ENCODE measurements at regions not wholly inside any gene's neighbourhood (a gene's known extent, or its start where the extent isn't known, plus 50 kb on each side); places are given as distances from the start of the nearest gene placed in this dataset.

DNA sequence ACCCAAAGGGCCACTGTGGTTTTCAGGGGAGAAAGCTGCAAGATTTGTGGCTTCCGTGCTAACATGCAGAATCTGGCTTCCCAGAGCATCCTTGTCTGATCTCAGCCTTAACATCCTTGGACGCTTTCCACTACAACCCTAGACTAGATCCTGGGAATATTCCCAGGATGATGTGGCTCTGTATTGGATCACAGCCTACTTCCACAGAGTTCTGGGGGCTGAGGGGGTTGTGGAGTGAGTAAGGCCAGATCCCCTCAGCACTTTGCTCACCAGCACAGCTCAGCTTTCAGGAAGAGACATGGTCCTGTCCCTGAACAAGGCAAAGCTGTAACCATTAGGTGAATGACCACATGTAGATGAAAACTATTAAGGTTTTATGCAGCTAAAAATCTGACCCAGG, 241.3 kb upstream of the MYO3A start:
- no peaks in the 10 kb centered on the region for H3K36me3 ChIP-seq (ENCODE audit: low read depth)
- TF ChIP-seq, protein P1, sequence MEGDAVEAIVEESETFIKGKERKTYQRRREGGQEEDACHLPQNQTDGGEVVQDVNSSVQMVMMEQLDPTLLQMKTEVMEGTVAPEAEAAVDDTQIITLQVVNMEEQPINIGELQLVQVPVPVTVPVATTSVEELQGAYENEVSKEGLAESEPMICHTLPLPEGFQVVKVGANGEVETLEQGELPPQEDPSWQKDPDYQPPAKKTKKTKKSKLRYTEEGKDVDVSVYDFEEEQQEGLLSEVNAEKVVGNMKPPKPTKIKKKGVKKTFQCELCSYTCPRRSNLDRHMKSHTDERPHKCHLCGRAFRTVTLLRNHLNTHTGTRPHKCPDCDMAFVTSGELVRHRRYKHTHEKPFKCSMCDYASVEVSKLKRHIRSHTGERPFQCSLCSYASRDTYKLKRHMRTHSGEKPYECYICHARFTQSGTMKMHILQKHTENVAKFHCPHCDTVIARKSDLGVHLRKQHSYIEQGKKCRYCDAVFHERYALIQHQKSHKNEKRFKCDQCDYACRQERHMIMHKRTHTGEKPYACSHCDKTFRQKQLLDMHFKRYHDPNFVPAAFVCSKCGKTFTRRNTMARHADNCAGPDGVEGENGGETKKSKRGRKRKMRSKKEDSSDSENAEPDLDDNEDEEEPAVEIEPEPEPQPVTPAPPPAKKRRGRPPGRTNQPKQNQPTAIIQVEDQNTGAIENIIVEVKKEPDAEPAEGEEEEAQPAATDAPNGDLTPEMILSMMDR (IDR thresholded peaks at IDR 0.05; ENCODE audit: poor library complexity, severe bottlenecking): no peak
- DNase-seq (ENCODE audit: low spot score) (no peak), ATAC-seq (ENCODE audit: low read depth) (no peak)
- no peaks in the 10 kb centered on the region for H3K27me3 ChIP-seq (ENCODE audit: insufficient read depth, poor library complexity, severe bottlenecking)
- H3K4me1 ChIP-seq (ENCODE audit: insufficient read depth, poor library complexity, severe bottlenecking): no peaks in the 10 kb centered on the region
- no peak overlapping the region for H3K4me3 ChIP-seq (ENCODE audit: severe bottlenecking)
- no peak overlapping the region for H3K27ac ChIP-seq (ENCODE audit: poor library complexity, severe bottlenecking)
- no peaks in the 10 kb centered on the region for H3K9me3 ChIP-seq (ENCODE audit: severe bottlenecking)

DNA sequence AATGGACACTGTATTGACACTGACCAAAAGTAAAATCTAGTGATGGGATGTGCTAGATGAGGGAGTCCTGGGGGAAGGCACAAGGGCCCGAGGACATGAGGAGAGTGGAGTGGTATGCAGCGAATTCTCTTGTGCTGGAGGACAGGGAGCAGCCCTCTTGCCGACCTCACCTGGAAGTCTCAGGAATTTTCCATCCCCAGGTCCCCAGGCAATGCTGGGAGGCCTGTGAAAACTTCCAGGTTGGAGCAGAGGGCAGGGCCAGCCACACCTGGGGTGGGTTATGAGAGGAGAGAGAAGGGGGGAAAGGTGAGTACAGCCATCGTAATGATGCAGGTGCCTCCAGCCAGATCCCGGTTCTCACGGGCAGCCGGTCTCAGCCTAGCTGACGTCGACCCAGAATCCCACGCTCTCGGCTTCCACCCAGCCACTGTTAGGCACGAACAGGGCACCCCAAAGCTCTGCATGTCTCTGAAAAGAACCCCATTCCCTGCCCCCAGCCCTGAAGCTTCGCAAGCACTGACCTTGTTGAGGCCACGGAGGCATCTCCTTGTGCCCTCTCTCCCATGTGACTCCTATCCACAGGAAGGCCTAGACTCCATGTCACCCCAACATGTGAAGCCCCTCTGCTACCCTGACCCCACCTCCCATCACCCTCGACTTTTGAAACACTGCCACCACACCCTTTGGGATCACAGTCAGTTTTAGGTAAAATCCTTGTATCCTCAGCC, 239.7 kb upstream of the MYO3A start:
- no peak overlapping the region for H3K27ac ChIP-seq (ENCODE audit: poor library complexity, severe bottlenecking)
- no peaks in the 10 kb centered on the region for H3K36me3 ChIP-seq (ENCODE audit: low read depth)
- TF ChIP-seq, protein P1 (IDR thresholded peaks at IDR 0.05; ENCODE audit: poor library complexity, severe bottlenecking): no peak
- no peaks in the 10 kb centered on the region for H3K4me1 ChIP-seq (ENCODE audit: insufficient read depth, poor library complexity, severe bottlenecking)
- DNase-seq (ENCODE audit: low spot score) (no peak), ATAC-seq (ENCODE audit: low read depth) (no peak)
- H3K27me3 ChIP-seq (ENCODE audit: insufficient read depth, poor library complexity, severe bottlenecking): no peaks in the 10 kb centered on the region
- H3K4me3 ChIP-seq (ENCODE audit: severe bottlenecking): no peak overlapping the region
- H3K9me3 ChIP-seq (ENCODE audit: severe bottlenecking): no peaks in the 10 kb centered on the region

DNA sequence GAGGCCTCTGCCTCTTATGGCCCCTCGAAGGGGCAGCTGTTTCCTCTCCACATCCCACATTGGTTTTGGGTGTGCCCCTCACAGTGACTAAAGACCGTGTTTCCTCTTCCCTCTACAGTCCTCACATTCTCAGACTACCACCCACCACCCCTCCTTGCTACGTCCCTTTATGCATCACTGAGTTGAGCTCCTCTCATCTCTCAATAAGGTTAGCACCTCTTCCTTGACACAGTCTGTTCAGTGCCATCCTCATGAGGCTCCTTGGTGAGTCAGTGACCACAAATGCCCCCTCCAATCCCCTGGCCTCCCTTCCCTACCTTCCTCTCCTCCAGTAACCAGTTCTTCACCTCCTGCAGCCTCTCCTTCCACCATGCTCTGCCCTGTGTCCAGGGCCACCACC, 239.1 kb upstream of the MYO3A start:
- H3K36me3 ChIP-seq (ENCODE audit: low read depth): no peaks in the 10 kb centered on the region
- H3K9me3 ChIP-seq (ENCODE audit: severe bottlenecking): no peaks in the 10 kb centered on the region
- ATAC-seq (ENCODE audit: low read depth) (no peak), DNase-seq (ENCODE audit: low spot score) (no peak)
- H3K27me3 ChIP-seq (ENCODE audit: insufficient read depth, poor library complexity, severe bottlenecking): no peaks in the 10 kb centered on the region
- H3K27ac ChIP-seq (ENCODE audit: poor library complexity, severe bottlenecking): no peak overlapping the region
- no peaks in the 10 kb centered on the region for H3K4me1 ChIP-seq (ENCODE audit: insufficient read depth, poor library complexity, severe bottlenecking)
- TF ChIP-seq, protein P1 (IDR thresholded peaks at IDR 0.05; ENCODE audit: poor library complexity, severe bottlenecking): no peak
- no peak overlapping the region for H3K4me3 ChIP-seq (ENCODE audit: severe bottlenecking)

DNA sequence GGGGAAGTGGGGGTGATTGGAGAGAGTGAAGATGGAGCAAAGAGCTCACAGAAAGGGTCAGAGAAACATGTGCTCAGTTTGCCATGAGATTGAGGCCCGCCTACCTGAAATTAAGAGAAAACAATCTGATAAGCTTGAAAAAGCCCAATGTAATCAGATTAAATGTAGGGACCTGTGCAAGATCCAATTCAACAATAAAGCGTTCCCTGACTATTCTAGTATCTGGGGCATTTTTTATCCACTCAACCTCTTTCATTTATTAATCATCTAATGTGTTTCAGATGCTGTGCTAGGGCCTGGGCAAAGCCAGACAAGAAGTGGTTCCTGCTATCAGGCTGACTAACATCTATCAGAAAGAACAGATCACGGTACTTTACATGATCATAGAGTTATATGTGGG, 238.4 kb upstream of the MYO3A start:
- H3K4me1 ChIP-seq (ENCODE audit: insufficient read depth, poor library complexity, severe bottlenecking): no peaks in the 10 kb centered on the region
- ATAC-seq (ENCODE audit: low read depth) (no peak), DNase-seq (ENCODE audit: low spot score) (no peak)
- H3K27me3 ChIP-seq (ENCODE audit: insufficient read depth, poor library complexity, severe bottlenecking): no peaks in the 10 kb centered on the region
- TF ChIP-seq, protein P1 (IDR thresholded peaks at IDR 0.05; ENCODE audit: poor library complexity, severe bottlenecking): no peak
- H3K4me3 ChIP-seq (ENCODE audit: severe bottlenecking): no peak overlapping the region
- H3K27ac ChIP-seq (ENCODE audit: poor library complexity, severe bottlenecking): no peak overlapping the region
- no peaks in the 10 kb centered on the region for H3K36me3 ChIP-seq (ENCODE audit: low read depth)
- no peaks in the 10 kb centered on the region for H3K9me3 ChIP-seq (ENCODE audit: severe bottlenecking)

DNA sequence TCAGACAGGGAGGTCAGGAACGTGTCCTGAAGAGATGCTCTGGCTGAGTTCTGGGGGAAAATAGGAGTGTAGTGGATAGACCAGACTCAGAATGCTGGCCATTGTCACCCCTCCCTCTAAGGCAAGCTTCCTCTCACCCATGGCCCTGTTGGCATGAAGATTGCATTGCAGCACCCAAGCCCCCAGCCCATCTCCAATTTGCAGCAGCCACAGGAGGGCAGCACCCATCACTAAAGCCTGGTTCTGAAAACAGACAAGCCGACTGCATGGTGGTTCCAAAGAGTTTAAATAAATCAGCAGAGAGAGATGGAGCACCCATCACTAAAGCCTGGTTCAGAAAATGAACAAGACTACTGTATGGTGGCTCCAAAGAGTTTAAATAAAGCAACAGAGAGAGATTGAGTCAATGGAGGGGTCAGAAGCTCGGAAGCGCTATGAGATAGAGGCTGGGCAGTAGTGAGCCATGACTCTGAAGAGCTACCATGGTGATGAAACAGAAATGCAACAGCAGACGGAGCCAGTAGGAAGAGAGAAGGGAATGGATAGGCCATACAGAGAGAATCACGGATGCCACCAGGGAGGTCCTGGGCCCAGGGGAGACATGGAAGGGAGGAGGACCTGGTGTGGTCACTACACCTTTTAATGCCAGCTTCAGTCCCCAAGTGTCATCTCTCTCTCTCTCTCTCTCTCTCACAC, 237.9 kb upstream of the MYO3A start:
- Histone ChIP-seq H3K36me3 (ENCODE audit: low read depth) (no peaks in the 10 kb centered on the region), H3K4me3 (ENCODE audit: severe bottlenecking) (no peak overlapping the region), H3K27ac (ENCODE audit: poor library complexity, severe bottlenecking) (no peak overlapping the region), H3K27me3 (ENCODE audit: insufficient read depth, poor library complexity, severe bottlenecking) (no peaks in the 10 kb centered on the region), H3K9me3 (ENCODE audit: severe bottlenecking) (no peaks in the 10 kb centered on the region), H3K4me1 (ENCODE audit: insufficient read depth, poor library complexity, severe bottlenecking) (no peaks in the 10 kb centered on the region)
- TF ChIP-seq, protein P1 (IDR thresholded peaks at IDR 0.05; ENCODE audit: poor library complexity, severe bottlenecking): no peak
- ATAC-seq (ENCODE audit: low read depth) (no peak), DNase-seq (ENCODE audit: low spot score) (no peak)

All from RWPE2 (cell line).